ENCODE measurements at regions not wholly inside any gene's neighbourhood (a gene's known extent, or its start where the extent isn't known, plus 50 kb on each side); places are given as distances from the start of the nearest gene placed in this dataset.

- no peaks in the 10 kb centered on the region for H4K20me1 ChIP-seq (ENCODE audit: insufficient read depth, poor library complexity, severe bottlenecking)
- H2AFZ ChIP-seq, result no peak overlapping the region
- H3K4me2 ChIP-seq, result no peak overlapping the region
- no peaks in the 10 kb centered on the region for H3K4me1 ChIP-seq (ENCODE audit: insufficient read depth)
- no peak for TF ChIP-seq EZH2phosphoT487 (IDR thresholded peaks at IDR 0.05; ENCODE audit: low read depth, severe bottlenecking, unreplicated experiment)
- TF ChIP-seq EZH2 (IDR thresholded peaks at IDR 0.05; ENCODE audit: borderline replicate concordance), result no peak
- TF ChIP-seq CTCF (IDR thresholded peaks at IDR 0.05; ENCODE audit: poor library complexity), result no peak
- 84% methylated on average over 4 of the region's 4 CpGs for whole genome bisulfite sequencing (ENCODE audit: low lambda C conversion rate, missing lambda C conversion rate)
- no peak for DNase-seq (ENCODE audit: low spot score)
- no peaks in the 10 kb centered on the region for H3K9me2 ChIP-seq (replicated peaks; ENCODE audit: insufficient read depth)
- no peaks in the 10 kb centered on the region for H3K36me3 ChIP-seq (replicated peaks; ENCODE audit: insufficient read depth, low read depth)
- no peak overlapping the region for H3K27ac ChIP-seq
- H3K4me3 ChIP-seq, result no peak overlapping the region
- no peaks in the 10 kb centered on the region for H3K79me2 ChIP-seq
- no peaks in the 10 kb centered on the region for H3K27me3 ChIP-seq
- H3K9me3 ChIP-seq (ENCODE audit: low read depth), result no peaks in the 10 kb centered on the region
Observed at GRCh38 chr15:96672629-96673028, 342.1 kb downstream of the NR2F2 start.

DNA sequence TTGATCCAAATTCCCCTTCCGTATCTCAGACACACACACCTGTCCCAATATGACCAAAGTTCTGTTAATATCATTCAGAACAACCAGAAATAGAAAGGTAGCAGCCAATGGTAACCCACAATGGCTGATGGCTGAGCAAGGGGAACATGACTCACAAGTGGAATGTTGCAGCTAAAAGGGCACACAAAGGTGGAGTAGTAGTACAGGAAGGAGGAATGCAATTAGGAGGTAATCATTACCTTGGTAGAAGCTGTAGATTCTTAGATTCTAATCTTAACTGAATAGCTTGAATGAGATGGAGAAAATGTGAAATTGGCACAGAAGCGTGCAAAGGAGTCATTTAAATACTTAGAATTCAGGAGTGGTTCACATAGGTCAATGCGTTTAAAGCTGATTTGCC is 347.9 kb downstream of the NR2F2 start:
- Histone ChIP-seq H3K27me3 (no peaks in the 10 kb centered on the region), H2AFZ (no peak overlapping the region), H3K4me1 (ENCODE audit: insufficient read depth) (no peaks in the 10 kb centered on the region), H3K4me3 (no peak overlapping the region), H3K4me2 (no peak overlapping the region), H4K20me1 (ENCODE audit: insufficient read depth, poor library complexity, severe bottlenecking) (no peaks in the 10 kb centered on the region), H3K9me3 (ENCODE audit: low read depth) (no peaks in the 10 kb centered on the region), H3K79me2 (no peaks in the 10 kb centered on the region), H3K27ac (no peak overlapping the region), H3K9me2 (replicated peaks; ENCODE audit: insufficient read depth) (no peaks in the 10 kb centered on the region), H3K36me3 (replicated peaks; ENCODE audit: insufficient read depth, low read depth) (no peaks in the 10 kb centered on the region)
- WGBS (ENCODE audit: low lambda C conversion rate, missing lambda C conversion rate), result 88% methylated on average over 3 of the region's 3 CpGs
- TF ChIP-seq CTCF (IDR thresholded peaks at IDR 0.05; ENCODE audit: poor library complexity) (no peak), EZH2 (IDR thresholded peaks at IDR 0.05; ENCODE audit: borderline replicate concordance) (no peak), EZH2phosphoT487 (IDR thresholded peaks at IDR 0.05; ENCODE audit: low read depth, severe bottlenecking, unreplicated experiment) (no peak)
- no peak for DNase-seq (ENCODE audit: low spot score)

DNA sequence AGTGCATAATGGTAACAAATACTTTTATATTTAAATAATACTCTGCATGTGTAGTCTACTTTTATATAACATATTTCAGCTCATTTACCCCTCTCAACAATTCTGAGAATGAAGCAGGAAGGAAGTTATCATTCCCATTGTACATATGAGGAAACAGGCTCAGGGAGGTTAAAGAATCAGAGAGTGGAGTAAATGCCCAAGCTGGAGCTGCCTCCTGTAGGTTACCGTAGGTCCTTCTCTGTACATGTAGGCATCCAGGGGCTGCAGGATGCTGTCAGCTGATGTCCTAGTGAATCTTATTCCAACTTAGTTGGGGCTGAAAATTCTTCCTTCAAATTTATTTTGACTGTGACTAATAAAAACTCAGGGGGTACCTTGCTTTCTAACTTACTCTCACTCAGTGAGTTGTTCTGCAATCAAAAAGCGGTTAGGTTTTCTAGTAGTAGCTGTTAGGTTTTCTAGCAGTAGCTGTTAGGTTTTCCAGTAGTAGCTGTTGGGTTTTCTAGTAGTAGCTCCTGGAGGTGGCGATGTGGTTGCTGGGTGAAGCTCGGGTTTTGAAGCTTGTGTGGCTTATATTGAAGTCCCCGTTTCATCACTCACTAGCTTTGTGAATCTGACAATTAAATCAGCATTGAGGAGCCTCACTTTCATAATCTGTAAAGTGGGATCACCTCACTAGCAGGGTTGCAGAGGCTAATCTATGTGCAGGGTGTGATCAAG is 357.0 kb downstream of the NR2F2 start:
- TF ChIP-seq EZH2phosphoT487 (IDR thresholded peaks at IDR 0.05; ENCODE audit: low read depth, severe bottlenecking, unreplicated experiment), result no peak
- TF ChIP-seq CTCF (IDR thresholded peaks at IDR 0.05; ENCODE audit: poor library complexity), result no peak
- no peak for TF ChIP-seq EZH2 (IDR thresholded peaks at IDR 0.05; ENCODE audit: borderline replicate concordance)
- WGBS (ENCODE audit: low lambda C conversion rate, missing lambda C conversion rate), result 90% methylated on average over 5 of the region's 5 CpGs
- no peak for DNase-seq (ENCODE audit: low spot score)

More for the DNA sequence above, 357.0 kb downstream of the NR2F2 start:
- no peaks in the 10 kb centered on the region for H4K20me1 ChIP-seq (ENCODE audit: insufficient read depth, poor library complexity, severe bottlenecking)
- H3K4me3 ChIP-seq, result no peak overlapping the region
- H3K4me1 ChIP-seq (ENCODE audit: insufficient read depth), result no peaks in the 10 kb centered on the region
- H3K27ac ChIP-seq, result no peak overlapping the region
- no peaks in the 10 kb centered on the region for H3K9me3 ChIP-seq (ENCODE audit: low read depth)
- H2AFZ ChIP-seq, result no peak overlapping the region
- no peaks in the 10 kb centered on the region for H3K36me3 ChIP-seq (replicated peaks; ENCODE audit: insufficient read depth, low read depth)
- H3K9me2 ChIP-seq (replicated peaks; ENCODE audit: insufficient read depth), result no peaks in the 10 kb centered on the region
- H3K4me2 ChIP-seq, result no peak overlapping the region
- H3K79me2 ChIP-seq, result no peaks in the 10 kb centered on the region
- H3K27me3 ChIP-seq, result no peaks in the 10 kb centered on the region
